GM23248 (cell line): ENCODE measurements at regions not wholly inside any gene's neighbourhood (a gene's known extent, or its start where the extent isn't known, plus 50 kb on each side); places are given as distances from the start of the nearest gene placed in this dataset.
A peak's percentile ranks its signal among the peaks of the same experiment; 100 is the strongest.
"Not testable (repeated sequence)": the region's sequence is repeated elsewhere in the genome, so short reads cannot be mapped to it uniquely, and the experiment has no call there.

ENCODE experiments used
- DNase-seq: peaks from one replicate; pipeline ENCODE4 v3.0.0-alpha.2; 2015
- H2AFZ ChIP-seq: fragments of 200-600 bp; sonication (generic); 2 replicates; pipeline ENCODE4 v1.6.1; 2016; ENCODE audit warnings: antibody characterized with exemption
- H3F3A ChIP-seq: fragments of 200-600 bp; sonication (generic); 2 replicates; pipeline ENCODE4 v1.6.1; 2016; ENCODE audit warnings: mild to moderate bottlenecking, antibody characterized with exemption, mixed run types; ENCODE audit not compliant: insufficient read depth
- H3K27ac ChIP-seq: fragments of 200-600 bp; sonication (generic); 2 replicates; pipeline ENCODE4 v1.5.1; 2016; ENCODE audit warnings: mild to moderate bottlenecking
- H3K27me3 ChIP-seq: fragments of 200-600 bp; sonication (generic); replicated peaks from 2 replicates; pipeline ENCODE4 v1.6.1; 2016; ENCODE audit warnings: mild to moderate bottlenecking; ENCODE audit not compliant: insufficient read depth
- H3K36me3 ChIP-seq: fragments of 200-600 bp; sonication (generic); 2 replicates; pipeline ENCODE4 v1.6.1; 2016; ENCODE audit warnings: low read depth, mild to moderate bottlenecking
- H3K4me1 ChIP-seq: fragments of 200-600 bp; sonication (generic); 2 replicates; pipeline ENCODE4 v1.6.1; 2016; ENCODE audit warnings: mild to moderate bottlenecking; ENCODE audit not compliant: insufficient read depth
- H3K4me2 ChIP-seq: fragments of 200-600 bp; sonication (generic); one replicate; pipeline ENCODE4 v1.6.1; 2016; ENCODE audit warnings: mild to moderate bottlenecking; ENCODE audit not compliant: unreplicated experiment
- H3K4me3 ChIP-seq: fragments of 200-600 bp; sonication (generic); 2 replicates; pipeline ENCODE4 v1.5.1; 2016; ENCODE audit warnings: mild to moderate bottlenecking
- H3K79me2 ChIP-seq: fragments of 200-600 bp; sonication (generic); 2 replicates; pipeline ENCODE4 v1.6.1; 2016; ENCODE audit warnings: mild to moderate bottlenecking; ENCODE audit not compliant: insufficient read depth
- H3K9ac ChIP-seq: fragments of 200-600 bp; sonication (generic); 2 replicates; pipeline ENCODE4 v1.6.1; 2016; ENCODE audit warnings: mild to moderate bottlenecking
- H3K9me2 ChIP-seq: fragments of 200-600 bp; sonication (generic); 2 replicates; pipeline ENCODE4 v1.6.1; 2016; ENCODE audit warnings: mixed run types, mild to moderate bottlenecking, moderate library complexity; ENCODE audit not compliant: insufficient read depth
- H3K9me3 ChIP-seq: fragments of 200-600 bp; sonication (generic); one replicate; pipeline ENCODE4 v1.6.1; 2017; ENCODE audit warnings: low read depth
- H4K20me1 ChIP-seq: fragments of 200-600 bp; sonication (generic); 2 replicates; pipeline ENCODE4 v1.6.0; 2016; ENCODE audit not compliant: insufficient read depth
- EZH2 ChIP-seq: fragments of 200-600 bp; sonication (generic); IDR thresholded peaks from 2 replicates; pipeline ENCODE4 v1.6.1; 2018; ENCODE audit warnings: antibody characterized with exemption, mild to moderate bottlenecking; ENCODE audit not compliant: insufficient read depth, poor library complexity, severe bottlenecking
- EZH2phosphoT487 ChIP-seq: fragments of 200-600 bp; sonication (generic); IDR thresholded peaks from 2 replicates; pipeline ENCODE4 v1.6.1; 2018; ENCODE audit warnings: antibody characterized with exemption, moderate library complexity, mild to moderate bottlenecking, low read depth; ENCODE audit not compliant: insufficient read depth
- WGBS, 2 experiments: methylation state at CpG; one replicate each; pipeline ENCODE4 v1.1.6; 2015 to 2017; ENCODE audit warnings: low lambda C conversion rate in 2 of 2, low coverage in 1 of 2; ENCODE audit errors: missing lambda C conversion rate in 2 of 2; 5-methylcytosine and 5-hydroxymethylcytosine counted together
- in situ Hi-C: fragments of 300-500 bp; cut with MboI; formaldehyde crosslinking; loops from 2 replicates; pipeline ENCODE4 v1.15.0; 2020

DNA sequence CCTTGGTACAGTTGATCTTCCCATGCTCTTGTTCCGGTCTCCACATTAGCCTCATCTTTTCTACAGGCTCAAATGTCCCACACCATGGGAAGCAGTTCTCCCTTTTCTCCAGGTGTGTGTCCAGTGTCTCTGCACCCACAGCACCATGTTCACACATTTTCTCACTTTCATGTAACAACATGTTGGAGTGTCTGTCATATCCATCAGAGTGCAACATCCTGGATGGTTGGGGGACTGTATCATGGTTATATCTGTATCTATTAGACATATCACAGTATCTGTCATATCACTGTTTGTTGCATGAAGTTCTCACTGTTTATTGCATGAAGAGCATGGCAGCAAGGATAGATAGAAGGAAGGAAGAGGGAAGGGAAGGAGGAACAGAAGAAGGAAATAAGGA, 635.6 kb downstream of the EPM2A start:
- Histone ChIP-seq H3K4me3 (no peak overlapping the region), H3K27ac (no peak overlapping the region), H3K9me3 (no peaks in the 10 kb centered on the region), H3K79me2 (no peaks in the 10 kb centered on the region), H3K36me3 (no peaks in the 10 kb centered on the region), H2AFZ (no peak overlapping the region), H3K9ac (no peak overlapping the region), H3K4me1 (no peaks in the 10 kb centered on the region), H3K4me2 (no peak overlapping the region), H3K9me2 (no peaks in the 10 kb centered on the region), H3K27me3 (no peaks in the 10 kb centered on the region), H4K20me1 (no peaks in the 10 kb centered on the region), H3F3A (no peaks in the 10 kb centered on the region)
- in situ Hi-C loops = no loop called here
- DNase-seq = no peak
- TF ChIP-seq EZH2 = no peak
- 92 to 100% methylated on average over 1 of the region's 1 CpG for WGBS, 2 experiments

GRCh38 chr6:145110109-145110508, 625.2 kb downstream of the EPM2A start:
- H4K20me1 ChIP-seq = no peaks in the 10 kb centered on the region
- no peak for DNase-seq
- H3K4me1 ChIP-seq = peaks cover 8% of the 10 kb centered on the region
- no peaks in the 10 kb centered on the region for H3K36me3 ChIP-seq
- TF ChIP-seq EZH2 (no peak), EZH2phosphoT487 (no peak)
- H3K9me2 ChIP-seq = no peaks in the 10 kb centered on the region
- H3K27me3 ChIP-seq = no peaks in the 10 kb centered on the region
- in situ Hi-C loops = no loop called here
- no peak overlapping the region for H3K4me3 ChIP-seq
- 74 to 94% methylated on average over 1 of the region's 1 CpG for WGBS, 2 experiments
- no peaks in the 10 kb centered on the region for H3K9me3 ChIP-seq
- H3K79me2 ChIP-seq = no peaks in the 10 kb centered on the region
- no peak overlapping the region for H3K4me2 ChIP-seq
- no peak overlapping the region for H3K9ac ChIP-seq
- no peak overlapping the region for H3K27ac ChIP-seq
- H2AFZ ChIP-seq = no peak overlapping the region
- H3F3A ChIP-seq = no peaks in the 10 kb centered on the region

- H3K79me2 ChIP-seq, H3K4me3 ChIP-seq, H3K9me2 ChIP-seq, in situ Hi-C loops, H3F3A ChIP-seq, H3K36me3 ChIP-seq, H3K27me3 ChIP-seq, H3K4me1 ChIP-seq, H4K20me1 ChIP-seq, H3K9ac ChIP-seq, H3K4me2 ChIP-seq, H3K9me3 ChIP-seq, H2AFZ ChIP-seq, H3K27ac ChIP-seq, DNase-seq: not testable (repeated sequence)
- 92 to 97% methylated on average over 2 of the region's 2 CpGs for whole genome bisulfite sequencing, 2 experiments
These were observed 623.9 kb downstream of the EPM2A start for GRCh38 chr6:145111407-145111806.

- WGBS, 2 experiments = 67 to 73% methylated on average over 7 of the region's 7 CpGs
- no peaks in the 10 kb centered on the region for H3K9me3 ChIP-seq
- no peaks in the 10 kb centered on the region for H3K36me3 ChIP-seq
- H3K27me3 ChIP-seq = no peaks in the 10 kb centered on the region
- H3K9me2 ChIP-seq = no peaks in the 10 kb centered on the region
- H3K9ac ChIP-seq = no peak overlapping the region
- H3K27ac ChIP-seq = 0 out of 2 replicates have a peak overlapping the region, but pooled peaks have one; percentile 6
- H3K4me2 ChIP-seq = peak overlapping the region; percentile 17
- in situ Hi-C loops = no loop called here
- DNase-seq = peak; percentile 58
- TF ChIP-seq EZH2 (no peak), EZH2phosphoT487 (no peak)
- no peaks in the 10 kb centered on the region for H3F3A ChIP-seq
- no peak overlapping the region for H2AFZ ChIP-seq
- peaks cover 8% of the 10 kb centered on the region for H3K4me1 ChIP-seq
- H3K4me3 ChIP-seq = no peak overlapping the region
- no peaks in the 10 kb centered on the region for H3K79me2 ChIP-seq
- H4K20me1 ChIP-seq = no peaks in the 10 kb centered on the region
These were observed 622.6 kb downstream of the EPM2A start for GRCh38 chr6:145112711-145113148.

- Histone ChIP-seq H3K9me2 (no peaks in the 10 kb centered on the region), H4K20me1 (no peaks in the 10 kb centered on the region), H3K4me3 (no peak overlapping the region), H3K4me2 (no peak overlapping the region), H3K9ac (no peak overlapping the region), H3K27me3 (no peaks in the 10 kb centered on the region), H3K79me2 (no peaks in the 10 kb centered on the region), H3K9me3 (no peaks in the 10 kb centered on the region), H2AFZ (no peak overlapping the region), H3F3A (no peaks in the 10 kb centered on the region), H3K27ac (no peak overlapping the region), H3K4me1 (peaks cover 8% of the 10 kb centered on the region), H3K36me3 (no peaks in the 10 kb centered on the region)
- in situ Hi-C loops = no loop called here
- DNase-seq = no peak
- TF ChIP-seq EZH2 (no peak), EZH2phosphoT487 (no peak)
These were observed 619.7 kb downstream of the EPM2A start for GRCh38 chr6:145115638-145116037.
